GM13977 (cell line): ENCODE measurements at regions not wholly inside any gene's neighbourhood (a gene's known extent, or its start where the extent isn't known, plus 50 kb on each side); places are given as distances from the start of the nearest gene placed in this dataset.
"Not testable (repeated sequence)": the region's sequence is repeated elsewhere in the genome, so short reads cannot be mapped to it uniquely, and the experiment has no call there.

Experiments used
- DNase-seq: peaks from one replicate; pipeline ENCODE4 v3.0.0; 2012; ENCODE audit warnings: low spot score
- CTCF ChIP-seq: IDR thresholded peaks from 2 replicates; pipeline ENCODE4 v1.5.1; 2012; ENCODE audit warnings: mild to moderate bottlenecking, control low read depth; ENCODE audit not compliant: insufficient read depth; ENCODE audit errors: extremely low read depth, missing control alignments
- in situ Hi-C: fragments of 300-500 bp; cut with MboI; formaldehyde crosslinking; loops from one replicate; pipeline ENCODE4 v1.12.0; 2022; ENCODE audit warnings: low sequenced_read_pairs, low pct_unique_long_range_greater_than_20kb, mixed read lengths, inconsistent platforms; ENCODE audit not compliant: unreplicated experiment

DNA sequence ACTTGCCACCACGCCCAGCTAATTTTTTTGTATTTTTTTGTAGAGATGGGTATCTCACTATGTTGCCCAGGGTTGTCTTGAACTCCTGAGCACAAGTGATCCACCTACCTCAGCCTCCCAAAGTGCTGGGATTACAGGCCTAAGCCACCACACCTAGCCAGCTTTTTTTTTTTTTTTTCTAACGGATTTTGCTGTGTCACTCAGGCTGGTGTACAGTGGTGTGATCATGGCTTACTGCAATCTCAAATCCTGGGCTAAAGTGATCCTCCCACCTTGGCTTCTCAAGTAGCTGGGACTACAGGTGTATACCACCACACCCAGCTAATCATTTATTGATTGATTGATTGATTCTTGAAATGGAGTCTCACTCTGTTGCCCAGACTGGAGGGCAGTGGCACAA is 106.0 kb upstream of the TRIM24 start:
- no peak for DNase-seq
- in situ Hi-C loops = no loop called here
- TF ChIP-seq CTCF = no peak

DNA sequence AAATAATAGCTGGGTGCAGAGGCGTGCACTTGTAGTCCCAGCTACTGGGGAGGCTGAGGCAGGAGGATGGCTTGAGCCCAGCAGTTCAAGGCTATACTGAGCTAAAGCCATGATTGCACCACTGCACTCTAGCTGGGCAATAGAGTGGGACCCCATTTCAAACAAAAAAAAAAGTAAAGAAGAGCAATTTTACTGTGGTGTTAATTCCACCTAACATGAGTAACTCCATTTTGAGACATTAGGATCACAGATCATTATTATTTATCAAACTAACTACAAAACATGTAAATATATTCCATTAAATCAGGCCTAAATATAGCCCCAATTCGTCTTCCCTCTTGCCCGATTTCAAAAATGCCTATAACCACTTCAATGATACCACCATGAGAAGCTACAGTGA is 104.8 kb upstream of the TRIM24 start:
- DNase-seq = no peak
- no peak for TF ChIP-seq CTCF
- in situ Hi-C loops = no loop called here

DNA sequence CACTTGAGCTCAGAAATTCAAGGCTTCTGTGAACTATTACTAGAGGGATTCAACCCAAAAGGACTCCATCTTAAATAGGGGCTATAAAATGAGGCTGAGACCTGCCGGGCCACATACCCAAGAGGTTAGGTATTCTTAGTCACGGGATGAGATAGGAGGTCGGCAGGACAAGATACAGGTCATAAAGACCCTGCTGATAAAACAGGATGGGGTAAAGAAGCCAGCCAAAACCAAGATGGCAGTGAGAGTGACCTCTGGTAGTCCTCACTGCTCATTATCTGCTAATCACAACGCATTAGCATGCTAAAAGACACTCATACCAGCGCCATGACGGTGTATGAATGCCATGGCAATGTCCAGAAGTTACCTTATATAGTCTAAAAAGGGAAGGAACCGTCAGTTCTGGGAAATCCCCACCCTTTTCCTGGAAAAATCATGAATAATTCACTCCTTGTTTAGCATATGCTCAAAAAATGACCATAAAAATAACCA is 101.2 kb upstream of the TRIM24 start:
- DNase-seq = no peak
- in situ Hi-C loops = no loop called here
- no peak for TF ChIP-seq CTCF

GRCh38 chr7:138359870-138360559 is 100.0 kb upstream of the TRIM24 start:
- no peak for TF ChIP-seq CTCF
- in situ Hi-C loops = no loop called here
- DNase-seq = no peak

DNA sequence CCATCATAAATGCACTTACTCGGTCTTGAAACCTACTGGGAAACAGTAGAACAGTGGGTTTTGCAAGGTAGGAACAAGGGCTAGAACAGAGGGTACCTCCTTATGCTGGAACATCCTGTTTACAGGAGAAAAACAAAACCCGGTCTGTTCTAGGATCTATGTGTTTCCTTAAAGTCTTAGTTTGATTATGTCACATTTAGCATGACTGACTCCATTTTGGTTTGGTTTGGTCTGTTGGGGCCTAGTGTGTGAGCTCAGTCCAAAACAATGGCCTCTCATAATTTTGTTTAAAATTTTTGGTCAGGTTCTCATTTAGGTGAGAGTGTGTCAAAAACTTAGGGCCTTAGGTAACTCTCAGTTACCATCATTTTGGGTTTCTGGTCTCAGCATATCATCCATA is 96.3 kb upstream of the TRIM24 start:
- no peak for TF ChIP-seq CTCF
- DNase-seq = no peak
- in situ Hi-C loops = no loop called here

- in situ Hi-C loops, DNase-seq: not testable (repeated sequence)
These were observed 93.9 kb upstream of the TRIM24 start for GRCh38 chr7:138366137-138366536.

DNA sequence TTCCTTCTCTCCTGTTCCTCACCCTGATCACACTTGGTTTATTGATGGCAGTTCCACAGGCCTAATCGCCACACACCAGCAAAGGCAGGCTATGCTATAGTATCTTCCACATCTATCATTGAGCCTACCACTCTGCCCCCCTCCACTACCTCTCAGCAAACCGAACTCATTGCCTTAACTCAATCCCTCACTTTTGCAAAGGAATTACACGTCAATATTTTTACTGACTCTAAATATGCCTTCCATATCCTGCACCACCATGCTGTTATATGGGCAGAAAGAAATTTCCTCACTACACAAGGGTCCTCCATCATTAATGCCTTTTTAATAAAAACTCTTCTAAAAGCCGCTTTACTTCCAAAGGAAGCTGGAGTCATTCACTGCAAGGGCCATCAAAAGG is 93.4 kb upstream of the TRIM24 start:
- DNase-seq, in situ Hi-C loops: not testable (repeated sequence)

DNA sequence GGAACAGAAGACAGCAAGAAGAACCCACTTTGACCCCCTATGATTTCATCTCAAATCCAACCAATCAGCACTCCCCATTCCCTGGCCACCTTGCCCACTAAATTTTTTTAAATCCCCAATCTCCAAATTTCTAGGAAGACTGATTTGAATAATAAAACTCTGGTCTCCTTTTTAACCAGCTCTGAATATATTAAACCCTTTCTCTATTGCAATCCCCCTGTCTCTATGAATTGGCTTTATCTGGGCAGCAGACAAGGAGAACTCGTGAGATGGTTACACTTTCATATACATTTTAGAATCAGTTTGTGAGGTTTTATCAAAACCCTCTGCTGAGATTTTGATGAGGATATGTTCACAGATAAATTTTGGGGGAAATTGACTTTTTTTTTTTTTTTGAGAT is 90.3 kb upstream of the TRIM24 start:
- in situ Hi-C loops = no loop called here
- DNase-seq = no peak
- TF ChIP-seq CTCF = no peak
